ENCODE measurements at regions not wholly inside any gene's neighbourhood (a gene's known extent, or its start where the extent isn't known, plus 50 kb on each side); places are given as distances from the start of the nearest gene placed in this dataset.

- TF ChIP-seq CTCF (IDR thresholded peaks at IDR 0.05; ENCODE audit: unreplicated experiment), result no peak
- H3K27ac Mint-ChIP-seq (ENCODE audit: unreplicated experiment), result no peak overlapping the region
- BruUV-seq (replicated peaks), result no TSS peak
- CTCF ChIA-PET, result no interaction called here
- intact Hi-C loops (cut with micrococcal nuclease; ENCODE audit: unreplicated experiment), result no loop called here
- peaks cover 8% of the 10 kb centered on the region for H3K9me3 Mint-ChIP-seq (ENCODE audit: low read depth, unreplicated experiment)
- H3K4me3 Mint-ChIP-seq (ENCODE audit: low read depth, unreplicated experiment), result no peak overlapping the region
- H3K36me3 Mint-ChIP-seq (ENCODE audit: insufficient read depth, unreplicated experiment), result no peaks in the 10 kb centered on the region
- no peaks in the 10 kb centered on the region for H3K27me3 Mint-ChIP-seq (ENCODE audit: unreplicated experiment)
- H3K4me1 Mint-ChIP-seq (ENCODE audit: low read depth, unreplicated experiment), result no peaks in the 10 kb centered on the region
- DNase-seq, result no peak
Measured at GRCh38 chr21:23601549-23601948, 2005.7 kb downstream of the MRPL39 start.

DNA sequence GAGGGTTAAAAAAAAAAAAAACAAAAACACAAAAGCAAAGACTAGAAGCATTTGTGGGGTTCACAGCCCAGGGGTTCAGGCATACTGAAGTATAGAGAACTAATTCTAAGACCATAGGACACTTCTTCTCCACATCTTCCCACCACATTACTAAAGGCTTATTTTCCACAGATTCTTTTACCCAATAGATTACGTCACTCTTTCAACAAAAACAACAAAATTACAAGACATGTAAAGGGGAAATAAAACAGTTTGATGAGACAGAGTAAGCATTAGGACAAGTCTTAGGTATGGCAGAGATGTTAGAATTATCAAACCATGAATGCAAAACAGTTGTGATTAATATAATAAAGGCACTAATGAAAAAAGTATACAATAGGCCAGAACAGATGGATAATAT lies 2013.7 kb downstream of the MRPL39 start:
- Mint-ChIP-seq H3K27me3 (ENCODE audit: unreplicated experiment) (no peaks in the 10 kb centered on the region), H3K4me1 (ENCODE audit: low read depth, unreplicated experiment) (no peaks in the 10 kb centered on the region), H3K27ac (ENCODE audit: unreplicated experiment) (no peak overlapping the region), H3K4me3 (ENCODE audit: low read depth, unreplicated experiment) (no peak overlapping the region), H3K36me3 (ENCODE audit: insufficient read depth, unreplicated experiment) (no peaks in the 10 kb centered on the region), H3K9me3 (ENCODE audit: low read depth, unreplicated experiment) (peaks cover 16% of the 10 kb centered on the region)
- BruUV-seq (replicated peaks), result no TSS peak
- TF ChIP-seq CTCF (IDR thresholded peaks at IDR 0.05; ENCODE audit: unreplicated experiment), result no peak
- no peak for DNase-seq
- intact Hi-C loops (cut with micrococcal nuclease; ENCODE audit: unreplicated experiment), result no loop called here
- CTCF ChIA-PET, result no interaction called here

- CTCF ChIA-PET, result no interaction called here
- no TSS peak for BruUV-seq (replicated peaks)
- no peaks in the 10 kb centered on the region for H3K36me3 Mint-ChIP-seq (ENCODE audit: insufficient read depth, unreplicated experiment)
Measured at GRCh38 chr21:23585419-23585818, 2021.9 kb downstream of the MRPL39 start.

GRCh38 chr21:23579573-23579972 lies 2027.7 kb downstream of the MRPL39 start:
- H3K27ac Mint-ChIP-seq (ENCODE audit: unreplicated experiment), result no peak overlapping the region
- DNase-seq, result no peak
- intact Hi-C loops (cut with micrococcal nuclease; ENCODE audit: unreplicated experiment), result no loop called here
- peaks cover 2% of the 10 kb centered on the region for H3K9me3 Mint-ChIP-seq (ENCODE audit: low read depth, unreplicated experiment)
- no peak for TF ChIP-seq CTCF (IDR thresholded peaks at IDR 0.05; ENCODE audit: unreplicated experiment)
- no peaks in the 10 kb centered on the region for H3K36me3 Mint-ChIP-seq (ENCODE audit: insufficient read depth, unreplicated experiment)
- no peaks in the 10 kb centered on the region for H3K4me1 Mint-ChIP-seq (ENCODE audit: low read depth, unreplicated experiment)
- H3K27me3 Mint-ChIP-seq (ENCODE audit: unreplicated experiment), result no peaks in the 10 kb centered on the region
- CTCF ChIA-PET, result no interaction called here
- BruUV-seq (replicated peaks), result no TSS peak
- no peak overlapping the region for H3K4me3 Mint-ChIP-seq (ENCODE audit: low read depth, unreplicated experiment)

More at GRCh38 chr21:23585419-23585818, 2021.9 kb downstream of the MRPL39 start:
- no peak overlapping the region for H3K27ac Mint-ChIP-seq (ENCODE audit: unreplicated experiment)
- H3K9me3 Mint-ChIP-seq (ENCODE audit: low read depth, unreplicated experiment), result peaks cover 2% of the 10 kb centered on the region
- H3K27me3 Mint-ChIP-seq (ENCODE audit: unreplicated experiment), result no peaks in the 10 kb centered on the region
- no peak overlapping the region for H3K4me3 Mint-ChIP-seq (ENCODE audit: low read depth, unreplicated experiment)
- no peak for TF ChIP-seq CTCF (IDR thresholded peaks at IDR 0.05; ENCODE audit: unreplicated experiment)
- no peaks in the 10 kb centered on the region for H3K4me1 Mint-ChIP-seq (ENCODE audit: low read depth, unreplicated experiment)
- DNase-seq, result no peak
- intact Hi-C loops (cut with micrococcal nuclease; ENCODE audit: unreplicated experiment), result no loop called here

DNA sequence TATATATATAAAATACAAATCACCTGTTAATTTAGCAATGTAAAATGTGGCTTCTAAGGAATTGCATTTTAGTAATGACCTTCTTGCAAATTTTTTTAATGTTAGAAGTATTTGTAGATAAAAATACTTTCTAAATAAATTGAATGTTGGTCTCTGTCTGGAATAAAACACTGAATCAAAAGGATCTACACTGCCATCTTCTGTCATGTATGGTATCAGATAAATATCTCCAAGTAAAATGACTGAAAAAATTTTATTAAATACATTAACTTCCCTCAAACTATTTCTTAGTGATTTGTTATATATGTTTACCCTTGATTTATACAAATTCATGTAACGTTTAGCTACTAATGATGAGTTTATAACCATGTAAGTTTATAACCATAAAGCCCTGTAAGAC lies 2029.3 kb downstream of the MRPL39 start:
- Mint-ChIP-seq H3K4me3 (ENCODE audit: low read depth, unreplicated experiment) (no peak overlapping the region), H3K27ac (ENCODE audit: unreplicated experiment) (no peak overlapping the region), H3K27me3 (ENCODE audit: unreplicated experiment) (no peaks in the 10 kb centered on the region), H3K9me3 (ENCODE audit: low read depth, unreplicated experiment) (peaks cover 2% of the 10 kb centered on the region), H3K4me1 (ENCODE audit: low read depth, unreplicated experiment) (no peaks in the 10 kb centered on the region), H3K36me3 (ENCODE audit: insufficient read depth, unreplicated experiment) (no peaks in the 10 kb centered on the region)
- no peak for TF ChIP-seq CTCF (IDR thresholded peaks at IDR 0.05; ENCODE audit: unreplicated experiment)
- DNase-seq, result no peak
- BruUV-seq (replicated peaks), result no TSS peak
- CTCF ChIA-PET, result no interaction called here
- intact Hi-C loops (cut with micrococcal nuclease; ENCODE audit: unreplicated experiment), result no loop called here

All from Calu3 (cell line).